Calu3 (cell line): ENCODE measurements at regions not wholly inside any gene's neighbourhood (a gene's known extent, or its start where the extent isn't known, plus 50 kb on each side); places are given as distances from the start of the nearest gene placed in this dataset.

Source experiments
- BruUV-seq: library from RNA; stranded (reverse); fragments of 400-500 nt; replicated peaks from 2 replicates; lab custom pipeline; 2021; lab: Mats Ljungman, UMichigan
- CTCF ChIA-PET: fragments of 300-600 bp; sonication (Branson Sonifier 250); formaldehyde crosslinking; loops from one replicate; lab custom pipeline; 2022; ENCODE audit warnings: antibody characterized with exemption; lab: Charles Lee
- DNase-seq: peaks from one replicate; pipeline ENCODE4 v3.0.0; 2022
- H3K27ac Mint-ChIP-seq: one replicate; pipeline ENCODE4 v1.8.0; 2022; ENCODE audit warnings: mixed read lengths; ENCODE audit not compliant: unreplicated experiment
- H3K27me3 Mint-ChIP-seq: one replicate; pipeline ENCODE4 v1.8.0; 2022; ENCODE audit warnings: mixed read lengths; ENCODE audit not compliant: unreplicated experiment
- H3K36me3 Mint-ChIP-seq: one replicate; pipeline ENCODE4 v1.8.0; 2022; ENCODE audit warnings: mild to moderate bottlenecking, moderate library complexity, mixed read lengths; ENCODE audit not compliant: insufficient read depth, unreplicated experiment
- H3K4me1 Mint-ChIP-seq: one replicate; pipeline ENCODE4 v1.8.0; 2022; ENCODE audit warnings: mild to moderate bottlenecking, low read depth, mixed read lengths; ENCODE audit not compliant: unreplicated experiment
- H3K4me3 Mint-ChIP-seq: one replicate; pipeline ENCODE4 v1.8.0; 2022; ENCODE audit warnings: mild to moderate bottlenecking, low read depth, moderate library complexity, mixed read lengths; ENCODE audit not compliant: unreplicated experiment
- H3K9me3 Mint-ChIP-seq: one replicate; pipeline ENCODE4 v1.8.0; 2022; ENCODE audit warnings: low read depth, mixed read lengths; ENCODE audit not compliant: unreplicated experiment
- intact Hi-C: fragments of 100-400 bp; cut with micrococcal nuclease; formaldehyde crosslinking; loops from one replicate; pipeline ENCODE4 v1.10.0; 2022; ENCODE audit not compliant: unreplicated experiment
- TF ChIP-seq, protein P1 (sequence below): fragments of 200-600 bp; IDR thresholded peaks from one replicate; pipeline ENCODE4 v1.8.0; 2022; ENCODE audit warnings: antibody characterized with exemption; ENCODE audit not compliant: unreplicated experiment

DNA sequence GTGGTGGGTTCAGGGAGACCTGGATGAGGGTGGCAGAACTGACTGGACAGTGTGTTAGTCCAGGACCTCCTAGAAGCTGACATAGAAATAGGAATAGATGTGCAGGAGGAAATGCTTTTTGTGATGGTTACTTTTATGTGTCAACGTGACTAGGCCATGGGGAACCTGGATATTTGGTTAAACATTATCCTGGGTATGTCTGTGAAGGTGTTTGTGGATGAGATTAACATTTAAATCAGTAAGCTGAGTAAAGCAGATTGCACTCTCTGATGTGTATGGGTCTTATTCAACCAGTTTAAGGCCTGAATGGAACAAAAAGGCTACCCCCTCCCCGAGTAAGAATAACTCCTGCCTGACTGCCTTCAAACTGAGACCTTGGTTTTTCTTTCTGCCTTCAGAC lies 219.3 kb downstream of the DHX35 start:
- DNase-seq = no peak
- TF ChIP-seq, protein P1, sequence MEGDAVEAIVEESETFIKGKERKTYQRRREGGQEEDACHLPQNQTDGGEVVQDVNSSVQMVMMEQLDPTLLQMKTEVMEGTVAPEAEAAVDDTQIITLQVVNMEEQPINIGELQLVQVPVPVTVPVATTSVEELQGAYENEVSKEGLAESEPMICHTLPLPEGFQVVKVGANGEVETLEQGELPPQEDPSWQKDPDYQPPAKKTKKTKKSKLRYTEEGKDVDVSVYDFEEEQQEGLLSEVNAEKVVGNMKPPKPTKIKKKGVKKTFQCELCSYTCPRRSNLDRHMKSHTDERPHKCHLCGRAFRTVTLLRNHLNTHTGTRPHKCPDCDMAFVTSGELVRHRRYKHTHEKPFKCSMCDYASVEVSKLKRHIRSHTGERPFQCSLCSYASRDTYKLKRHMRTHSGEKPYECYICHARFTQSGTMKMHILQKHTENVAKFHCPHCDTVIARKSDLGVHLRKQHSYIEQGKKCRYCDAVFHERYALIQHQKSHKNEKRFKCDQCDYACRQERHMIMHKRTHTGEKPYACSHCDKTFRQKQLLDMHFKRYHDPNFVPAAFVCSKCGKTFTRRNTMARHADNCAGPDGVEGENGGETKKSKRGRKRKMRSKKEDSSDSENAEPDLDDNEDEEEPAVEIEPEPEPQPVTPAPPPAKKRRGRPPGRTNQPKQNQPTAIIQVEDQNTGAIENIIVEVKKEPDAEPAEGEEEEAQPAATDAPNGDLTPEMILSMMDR = no peak
- intact Hi-C loops = no loop called here
- BruUV-seq = no TSS peak
- Mint-ChIP-seq H3K27ac (no peak overlapping the region), H3K27me3 (peaks cover 39% of the 10 kb centered on the region), H3K4me3 (no peak overlapping the region), H3K4me1 (no peaks in the 10 kb centered on the region), H3K36me3 (no peaks in the 10 kb centered on the region), H3K9me3 (peaks cover 6% of the 10 kb centered on the region)
- CTCF ChIA-PET = no interaction called here

DNA sequence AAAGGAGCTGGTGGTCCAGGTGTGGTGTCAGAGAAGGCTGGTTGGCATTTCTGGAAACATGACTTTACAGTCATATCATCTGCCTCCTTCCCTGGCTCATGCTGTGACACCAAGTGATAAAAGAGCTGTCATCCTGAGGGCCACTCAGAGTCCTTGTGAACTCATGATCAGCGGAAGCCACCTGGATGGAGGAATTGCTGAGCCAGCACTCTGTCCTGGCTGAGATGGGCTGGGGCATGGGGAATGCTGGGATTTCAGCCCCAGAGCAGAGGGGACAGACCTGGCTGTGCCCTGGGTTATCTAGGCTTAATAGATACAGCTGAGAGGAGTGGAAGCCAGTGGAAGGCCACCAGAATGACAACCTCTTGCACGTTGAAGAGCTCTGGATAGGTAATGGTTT lies 214.3 kb downstream of the DHX35 start:
- no peaks in the 10 kb centered on the region for H3K4me1 Mint-ChIP-seq
- H3K27ac Mint-ChIP-seq = no peak overlapping the region
- no peaks in the 10 kb centered on the region for H3K36me3 Mint-ChIP-seq
- H3K4me3 Mint-ChIP-seq = no peak overlapping the region
- H3K27me3 Mint-ChIP-seq = peaks cover 57% of the 10 kb centered on the region
- TF ChIP-seq, protein P1 = no peak
- CTCF ChIA-PET = interaction anchor here (0.6 kb wide), 2 partner anchors 19 to 1676 kb away, joined by 3 to 4 read pairs; no protein-coding TSS in a partner anchor
- intact Hi-C loops = no loop called here
- H3K9me3 Mint-ChIP-seq = no peaks in the 10 kb centered on the region
- DNase-seq = no peak
- no TSS peak for BruUV-seq

DNA sequence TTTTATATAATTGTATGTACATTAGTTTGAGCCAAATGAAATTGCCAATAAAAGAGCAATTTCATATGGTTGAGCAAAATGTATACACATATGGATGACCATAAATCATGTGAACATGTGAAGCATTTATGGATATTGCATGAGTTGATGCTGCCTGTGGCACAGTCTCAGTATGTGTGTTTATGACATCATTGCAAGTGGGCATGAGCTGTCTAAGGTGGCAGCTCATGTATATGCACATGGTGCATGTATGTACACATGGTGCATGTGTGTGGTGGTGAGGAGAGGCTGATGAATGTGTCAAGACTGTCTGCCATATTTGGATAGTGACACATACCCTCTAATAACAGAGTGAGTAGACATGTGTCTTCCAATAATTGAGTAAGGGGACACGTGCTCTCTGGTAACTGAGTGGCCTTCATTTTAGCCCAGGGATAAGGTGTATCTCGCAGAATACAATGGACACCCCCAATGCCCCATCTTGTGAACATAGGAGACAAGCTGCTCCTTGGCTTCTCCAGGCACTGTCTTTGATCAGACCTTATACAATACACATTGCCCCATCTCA lies 208.8 kb downstream of the DHX35 start:
- peaks cover 65% of the 10 kb centered on the region for H3K27me3 Mint-ChIP-seq
- no peak overlapping the region for H3K27ac Mint-ChIP-seq
- H3K4me1 Mint-ChIP-seq = no peaks in the 10 kb centered on the region
- no peak overlapping the region for H3K4me3 Mint-ChIP-seq
- CTCF ChIA-PET = interaction anchor here (0.6 kb wide), 1 partner anchor 27 kb away, joined by 10 read pairs; no protein-coding TSS in a partner anchor
- BruUV-seq = no TSS peak
- TF ChIP-seq, protein P1 = no peak
- H3K36me3 Mint-ChIP-seq = no peaks in the 10 kb centered on the region
- intact Hi-C loops = no loop called here
- DNase-seq = no peak
- no peaks in the 10 kb centered on the region for H3K9me3 Mint-ChIP-seq

DNA sequence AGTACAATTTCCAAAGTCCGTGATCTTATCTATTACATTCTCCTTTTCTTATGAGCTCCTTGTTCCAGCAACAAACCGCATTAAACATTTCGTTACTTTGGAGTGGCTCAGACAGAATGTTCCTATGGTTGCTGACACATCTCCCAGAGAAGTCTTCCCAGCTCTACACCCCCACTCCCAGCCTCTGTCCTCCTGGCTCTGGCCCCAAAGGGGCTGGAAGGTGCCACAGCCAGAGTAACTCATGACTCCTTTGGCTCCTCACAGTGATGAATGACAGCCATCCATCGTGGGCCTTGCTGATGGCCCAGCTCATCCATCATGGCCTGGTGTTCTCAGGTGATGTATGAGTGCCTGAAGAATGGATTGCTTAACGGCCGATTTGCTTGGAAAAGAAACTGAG lies 203.0 kb downstream of the DHX35 start:
- Mint-ChIP-seq H3K9me3 (no peaks in the 10 kb centered on the region), H3K27me3 (peaks cover 64% of the 10 kb centered on the region), H3K27ac (no peak overlapping the region), H3K4me3 (no peak overlapping the region), H3K36me3 (no peaks in the 10 kb centered on the region), H3K4me1 (no peaks in the 10 kb centered on the region)
- DNase-seq = no peak
- BruUV-seq = no TSS peak
- intact Hi-C loops = no loop called here
- TF ChIP-seq, protein P1 = no peak
- CTCF ChIA-PET = no interaction called here
